OCI-LY1 (cell line): ENCODE measurements at regions not wholly inside any gene's neighbourhood (a gene's known extent, or its start where the extent isn't known, plus 50 kb on each side); places are given as distances from the start of the nearest gene placed in this dataset.

ENCODE experiments used
- EZH2 ChIP-seq: fragments of 200-600 bp; sonication (generic), shearing (Covaris generic); IDR thresholded peaks from 2 replicates; pipeline ENCODE4 v1.8.0; 2017; ENCODE audit warnings: borderline replicate concordance, mixed run types, mild to moderate bottlenecking, antibody characterized with exemption, low read length, moderate library complexity, mixed read lengths
- TF ChIP-seq, protein P1 (sequence below): fragments of 200-600 bp; sonication (generic), shearing (Covaris generic); IDR thresholded peaks from 2 replicates; pipeline ENCODE4 v1.5.1; 2017; ENCODE audit warnings: mild to moderate bottlenecking, antibody characterized with exemption, low read length, moderate library complexity, mixed read lengths

- TF ChIP-seq, protein P1, sequence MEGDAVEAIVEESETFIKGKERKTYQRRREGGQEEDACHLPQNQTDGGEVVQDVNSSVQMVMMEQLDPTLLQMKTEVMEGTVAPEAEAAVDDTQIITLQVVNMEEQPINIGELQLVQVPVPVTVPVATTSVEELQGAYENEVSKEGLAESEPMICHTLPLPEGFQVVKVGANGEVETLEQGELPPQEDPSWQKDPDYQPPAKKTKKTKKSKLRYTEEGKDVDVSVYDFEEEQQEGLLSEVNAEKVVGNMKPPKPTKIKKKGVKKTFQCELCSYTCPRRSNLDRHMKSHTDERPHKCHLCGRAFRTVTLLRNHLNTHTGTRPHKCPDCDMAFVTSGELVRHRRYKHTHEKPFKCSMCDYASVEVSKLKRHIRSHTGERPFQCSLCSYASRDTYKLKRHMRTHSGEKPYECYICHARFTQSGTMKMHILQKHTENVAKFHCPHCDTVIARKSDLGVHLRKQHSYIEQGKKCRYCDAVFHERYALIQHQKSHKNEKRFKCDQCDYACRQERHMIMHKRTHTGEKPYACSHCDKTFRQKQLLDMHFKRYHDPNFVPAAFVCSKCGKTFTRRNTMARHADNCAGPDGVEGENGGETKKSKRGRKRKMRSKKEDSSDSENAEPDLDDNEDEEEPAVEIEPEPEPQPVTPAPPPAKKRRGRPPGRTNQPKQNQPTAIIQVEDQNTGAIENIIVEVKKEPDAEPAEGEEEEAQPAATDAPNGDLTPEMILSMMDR: no peak
- no peak for TF ChIP-seq EZH2
These were observed 204.6 kb downstream of the ANKRD7 start for GRCh38 chr7:118429141-118429540.
